Dendritic cell treated with granulocyte-macrophage colony-stimulating factor and Interleukin-4, amounts not matched to agents 40 ng/mL and 50 ng/mL, for 4 days (primary cell): ENCODE measurements at regions not wholly inside any gene's neighbourhood (a gene's known extent, or its start where the extent isn't known, plus 50 kb on each side); places are given as distances from the start of the nearest gene placed in this dataset.

Experiments used
- H3K27ac Mint-ChIP-seq: one replicate; pipeline ENCODE4 v1.8.0; 2022; ENCODE audit warnings: mild to moderate bottlenecking, mixed read lengths
- H3K27me3 Mint-ChIP-seq: one replicate; pipeline ENCODE4 v1.8.0; 2022; ENCODE audit warnings: mild to moderate bottlenecking, mixed read lengths
- H3K36me3 Mint-ChIP-seq: one replicate; pipeline ENCODE4 v1.8.0; 2022; ENCODE audit warnings: low read depth, mixed read lengths
- H3K4me1 Mint-ChIP-seq: one replicate; pipeline ENCODE4 v1.8.0; 2022; ENCODE audit warnings: low read depth, mixed read lengths
- H3K4me3 Mint-ChIP-seq: one replicate; pipeline ENCODE4 v1.8.0; 2022; ENCODE audit warnings: mild to moderate bottlenecking, moderate library complexity, mixed read lengths
- H3K9me3 Mint-ChIP-seq: one replicate; pipeline ENCODE4 v1.8.0; 2022; ENCODE audit warnings: mixed read lengths
- intact Hi-C: fragments of 100-400 bp; cut with micrococcal nuclease; formaldehyde crosslinking; loops from one replicate; pipeline ENCODE4 v1.15.0; 2022

DNA sequence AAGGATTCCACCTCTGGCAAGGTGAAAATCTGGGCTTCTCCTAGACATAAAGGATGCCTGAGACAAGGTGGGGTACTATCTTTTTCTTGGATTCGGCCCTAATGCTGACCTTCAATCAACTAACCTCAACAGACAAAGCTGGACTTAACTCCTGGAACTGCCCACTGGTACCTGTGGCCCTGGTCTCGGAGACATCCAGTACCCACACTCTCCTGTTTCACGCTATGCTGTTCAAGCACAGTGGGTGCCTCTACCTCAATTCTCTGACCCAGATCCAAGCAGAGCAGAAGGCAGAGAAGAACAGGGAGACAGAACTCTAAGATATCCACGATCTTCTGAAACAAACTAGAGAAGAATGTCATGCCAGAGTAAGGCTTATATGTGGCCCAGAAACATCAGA is 189.8 kb upstream of the FOXQ1 start:
- no peak overlapping the region for H3K4me3 Mint-ChIP-seq
- no peaks in the 10 kb centered on the region for H3K9me3 Mint-ChIP-seq
- H3K27me3 Mint-ChIP-seq: peaks cover 1% of the 10 kb centered on the region
- H3K4me1 Mint-ChIP-seq: no peaks in the 10 kb centered on the region
- H3K27ac Mint-ChIP-seq: no peak overlapping the region
- intact Hi-C loops: no loop called here
- no peaks in the 10 kb centered on the region for H3K36me3 Mint-ChIP-seq

DNA sequence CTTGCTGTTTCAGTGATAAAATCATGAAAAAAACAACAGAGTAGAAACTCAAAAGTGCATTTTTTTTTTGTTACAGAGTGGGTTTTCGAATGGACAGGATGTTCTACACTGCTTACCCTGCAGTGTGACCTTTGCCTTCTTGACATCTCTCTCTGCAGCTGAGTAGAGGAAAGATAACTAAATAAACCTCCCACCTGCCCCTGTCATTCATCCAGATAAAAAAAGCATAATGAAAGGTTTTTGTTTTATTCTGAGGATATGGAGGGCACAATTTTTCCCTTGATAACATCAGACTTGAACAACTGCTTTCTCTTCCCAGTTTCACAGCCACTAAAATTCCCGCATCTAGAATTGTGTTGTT is 193.6 kb upstream of the FOXQ1 start:
- H3K4me1 Mint-ChIP-seq: no peaks in the 10 kb centered on the region

DNA sequence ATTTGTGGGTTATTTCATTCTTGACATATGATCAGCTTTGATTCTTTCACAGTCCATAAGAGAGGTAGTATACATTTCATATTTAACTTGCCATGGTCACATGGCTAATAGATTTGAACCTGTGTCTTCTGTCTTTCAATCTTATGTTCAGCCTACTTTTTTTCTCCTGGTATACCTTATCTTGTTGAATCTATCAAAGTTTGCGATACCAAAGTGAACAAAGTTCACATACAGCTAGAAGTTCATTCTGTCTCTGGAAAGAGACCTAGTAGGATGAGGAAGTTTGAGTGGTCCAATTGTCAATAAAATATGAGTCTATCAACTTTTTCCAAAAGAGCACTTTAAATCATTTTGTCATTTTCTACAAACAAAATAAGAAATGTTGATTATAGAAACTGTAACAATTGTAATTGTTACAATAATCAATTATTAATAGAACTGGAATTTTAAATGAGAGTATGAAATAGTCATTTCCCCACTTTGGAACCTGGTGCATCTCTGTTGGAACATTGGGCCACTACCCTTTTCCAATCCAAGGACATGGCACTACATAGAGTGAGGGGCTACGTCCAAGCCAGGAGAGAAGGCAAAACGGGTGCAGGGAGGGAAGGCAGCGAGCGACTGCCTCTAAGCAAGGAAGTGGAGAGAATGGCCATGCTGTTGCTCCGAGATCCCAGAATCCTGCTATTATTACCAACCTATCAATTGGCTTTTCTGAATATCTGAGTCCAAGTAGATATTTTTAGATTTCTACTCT is 194.2 kb upstream of the FOXQ1 start:
- Mint-ChIP-seq H3K36me3 (no peaks in the 10 kb centered on the region), H3K27me3 (no peaks in the 10 kb centered on the region), H3K9me3 (no peaks in the 10 kb centered on the region), H3K27ac (no peak overlapping the region), H3K4me3 (no peak overlapping the region), H3K4me1 (no peaks in the 10 kb centered on the region)
- intact Hi-C loops: no loop called here

More for the DNA sequence above, 193.6 kb upstream of the FOXQ1 start:
- intact Hi-C loops: no loop called here
- Mint-ChIP-seq H3K4me3 (no peak overlapping the region), H3K36me3 (no peaks in the 10 kb centered on the region), H3K27me3 (no peaks in the 10 kb centered on the region), H3K9me3 (no peaks in the 10 kb centered on the region), H3K27ac (no peak overlapping the region)

DNA sequence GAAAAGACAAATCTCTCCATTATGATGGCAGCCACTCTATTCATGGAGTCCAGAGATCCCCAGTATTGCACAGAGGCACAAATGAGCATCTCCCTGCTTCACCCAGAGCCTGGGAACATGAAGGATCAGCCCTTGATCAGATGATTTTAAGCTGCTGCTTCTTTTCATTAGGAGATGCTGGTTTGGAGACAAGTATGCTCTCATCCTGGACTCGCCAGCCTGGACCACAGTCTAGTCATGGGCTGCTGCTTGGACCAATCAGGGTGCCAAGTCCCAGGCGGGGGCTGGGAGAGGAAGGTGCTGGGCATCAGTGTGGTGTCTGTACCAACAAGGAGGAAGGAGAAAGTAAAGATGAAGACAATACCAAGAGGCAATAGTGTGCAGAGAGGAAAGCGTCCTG is 195.7 kb upstream of the FOXQ1 start:
- intact Hi-C loops: no loop called here
- H3K4me1 Mint-ChIP-seq: no peaks in the 10 kb centered on the region
- H3K4me3 Mint-ChIP-seq: no peak overlapping the region
- H3K9me3 Mint-ChIP-seq: no peaks in the 10 kb centered on the region
- H3K36me3 Mint-ChIP-seq: no peaks in the 10 kb centered on the region
- H3K27ac Mint-ChIP-seq: no peak overlapping the region
- no peaks in the 10 kb centered on the region for H3K27me3 Mint-ChIP-seq

DNA sequence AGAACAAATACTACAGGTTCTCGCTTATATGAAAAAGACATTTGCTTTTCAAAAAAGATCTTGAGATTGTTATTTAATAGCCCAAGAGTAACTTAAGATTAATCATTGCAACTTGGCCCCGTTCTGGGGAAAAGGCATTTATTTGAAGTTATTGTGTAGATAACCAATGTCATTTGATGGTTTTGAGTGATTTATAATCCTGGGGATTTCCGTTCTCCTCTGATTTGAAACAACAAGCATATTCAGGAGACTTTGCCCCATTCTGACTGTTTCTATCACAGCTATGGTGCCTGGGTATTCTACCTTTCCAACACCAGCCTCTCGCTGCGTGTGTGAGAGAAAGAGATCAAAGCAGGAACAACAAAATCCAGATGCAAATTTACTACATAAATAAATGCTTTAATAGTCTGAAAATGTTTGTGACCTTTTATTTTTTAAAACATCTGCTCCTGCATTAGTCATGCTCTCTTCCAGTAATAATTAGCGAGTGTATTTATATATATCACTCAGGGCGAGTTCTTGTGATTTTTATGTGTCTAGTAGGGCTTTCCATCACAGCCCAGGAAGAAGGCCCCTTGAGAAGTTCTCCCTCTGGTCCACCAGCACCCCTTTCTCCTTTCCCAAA is 197.9 kb upstream of the FOXQ1 start:
- Mint-ChIP-seq H3K4me3 (no peak overlapping the region), H3K9me3 (no peaks in the 10 kb centered on the region), H3K27ac (no peak overlapping the region), H3K27me3 (no peaks in the 10 kb centered on the region), H3K4me1 (no peaks in the 10 kb centered on the region), H3K36me3 (no peaks in the 10 kb centered on the region)
- intact Hi-C loops: no loop called here

DNA sequence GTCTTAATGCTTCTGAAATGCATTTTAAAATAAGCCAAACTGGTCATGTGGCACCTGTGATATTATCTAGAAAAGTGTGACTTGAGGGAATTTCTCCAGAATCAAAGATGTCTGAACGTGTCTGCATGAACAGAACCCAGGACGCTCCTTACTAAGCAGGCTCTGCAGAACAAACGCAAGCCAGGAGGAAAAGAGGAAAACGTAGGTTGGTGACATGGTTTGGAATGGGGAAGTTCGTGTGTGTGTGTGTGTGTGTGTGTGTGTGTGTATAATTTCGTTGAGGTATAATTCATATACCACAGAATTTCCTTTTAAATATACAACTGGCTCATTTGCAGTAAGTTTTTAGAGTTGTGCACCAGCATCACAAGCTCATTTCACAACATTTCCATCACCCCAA is 200.5 kb upstream of the FOXQ1 start:
- Mint-ChIP-seq H3K4me3 (no peak overlapping the region), H3K27ac (no peak overlapping the region), H3K27me3 (no peaks in the 10 kb centered on the region), H3K36me3 (no peaks in the 10 kb centered on the region), H3K4me1 (no peaks in the 10 kb centered on the region), H3K9me3 (no peaks in the 10 kb centered on the region)
- intact Hi-C loops: no loop called here

DNA sequence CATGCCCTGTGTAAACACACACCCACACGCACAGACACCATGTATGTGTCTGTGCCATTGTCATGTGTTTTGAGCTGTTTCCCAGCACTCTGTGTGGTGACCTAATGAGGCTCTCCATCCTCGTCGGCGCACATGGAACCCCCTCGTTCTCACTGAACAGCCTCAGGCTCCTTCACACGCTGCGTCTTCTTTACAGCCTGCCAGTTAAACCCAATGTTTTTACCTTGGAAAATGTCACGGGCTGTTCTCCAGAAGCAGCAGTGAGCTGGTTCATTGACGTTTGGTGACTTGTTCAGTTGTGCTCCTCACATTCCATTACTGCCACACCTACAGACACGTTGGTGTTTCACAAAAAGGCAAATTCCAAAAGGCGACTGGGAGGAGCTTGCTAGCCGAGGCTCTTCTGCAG is 201.0 kb upstream of the FOXQ1 start:
- Mint-ChIP-seq H3K36me3 (no peaks in the 10 kb centered on the region), H3K4me1 (no peaks in the 10 kb centered on the region), H3K4me3 (no peak overlapping the region), H3K27me3 (no peaks in the 10 kb centered on the region), H3K27ac (no peak overlapping the region), H3K9me3 (no peaks in the 10 kb centered on the region)
- intact Hi-C loops: no loop called here

DNA sequence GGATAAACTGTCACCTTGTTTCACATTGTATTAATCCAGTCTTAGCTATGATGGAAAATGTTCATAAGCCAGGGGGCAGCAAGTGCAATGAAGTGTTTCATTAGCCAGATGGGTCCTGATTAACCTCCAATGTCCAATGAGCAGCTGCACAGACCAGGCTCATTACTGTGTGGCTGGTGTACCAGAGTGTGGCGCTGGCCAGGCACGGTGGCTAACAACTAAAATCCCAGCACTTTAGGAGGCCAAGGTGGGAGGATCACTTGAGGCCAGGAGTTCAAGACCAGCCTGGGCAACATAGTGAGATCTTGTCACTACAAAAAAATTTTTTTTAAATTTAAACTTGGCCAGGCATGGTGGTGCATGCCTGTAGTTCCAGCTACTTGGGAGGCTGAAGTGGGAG is 201.7 kb upstream of the FOXQ1 start:
- no peaks in the 10 kb centered on the region for H3K36me3 Mint-ChIP-seq
- H3K4me1 Mint-ChIP-seq: no peaks in the 10 kb centered on the region
- intact Hi-C loops: no loop called here
- no peak overlapping the region for H3K4me3 Mint-ChIP-seq
- no peak overlapping the region for H3K27ac Mint-ChIP-seq
- no peaks in the 10 kb centered on the region for H3K9me3 Mint-ChIP-seq
- no peaks in the 10 kb centered on the region for H3K27me3 Mint-ChIP-seq

DNA sequence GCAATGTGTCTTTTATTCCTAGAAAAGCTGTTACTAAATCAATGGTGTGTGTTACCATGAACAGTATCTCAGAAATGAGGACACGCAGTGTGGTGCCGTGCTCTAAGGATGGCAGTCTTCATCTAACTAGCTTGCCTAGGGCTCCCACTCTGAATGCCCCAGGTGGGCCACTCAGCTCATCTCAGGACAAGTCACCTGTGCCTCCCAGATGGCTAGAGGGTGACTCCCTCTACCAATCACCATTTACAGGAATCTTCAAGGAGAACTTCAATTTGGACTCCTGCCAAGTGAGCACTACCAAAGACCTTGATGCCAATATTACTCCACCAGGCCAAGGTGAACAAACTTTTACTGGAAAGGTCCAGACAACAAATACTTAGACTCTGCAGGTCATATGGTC is 202.8 kb upstream of the FOXQ1 start:
- H3K9me3 Mint-ChIP-seq: no peaks in the 10 kb centered on the region
- no peaks in the 10 kb centered on the region for H3K36me3 Mint-ChIP-seq
- H3K4me3 Mint-ChIP-seq: no peak overlapping the region
- intact Hi-C loops: no loop called here
- no peaks in the 10 kb centered on the region for H3K4me1 Mint-ChIP-seq
- H3K27me3 Mint-ChIP-seq: no peaks in the 10 kb centered on the region
- H3K27ac Mint-ChIP-seq: no peak overlapping the region

DNA sequence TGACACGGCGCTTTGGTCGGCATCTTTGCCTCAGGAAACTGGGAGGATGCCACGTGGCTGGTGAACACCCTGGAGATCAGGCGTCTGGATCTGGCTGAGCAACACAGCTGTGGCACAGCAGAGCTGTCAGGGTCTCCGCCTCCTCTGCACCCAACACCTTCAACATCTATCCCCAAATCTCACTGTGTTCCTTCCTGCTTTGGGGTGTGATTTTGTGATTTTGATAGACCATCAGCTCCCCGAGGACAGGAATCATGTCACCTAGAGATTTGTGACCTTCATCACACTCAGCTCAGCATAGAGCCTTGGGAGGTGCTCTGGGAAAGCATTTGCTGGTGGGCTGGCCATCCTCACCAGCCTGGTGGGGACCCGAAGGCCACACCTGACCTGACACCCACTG is 203.7 kb upstream of the FOXQ1 start:
- no peak overlapping the region for H3K27ac Mint-ChIP-seq
- no peaks in the 10 kb centered on the region for H3K9me3 Mint-ChIP-seq
- H3K36me3 Mint-ChIP-seq: no peaks in the 10 kb centered on the region
- H3K27me3 Mint-ChIP-seq: no peaks in the 10 kb centered on the region
- no peaks in the 10 kb centered on the region for H3K4me1 Mint-ChIP-seq
- intact Hi-C loops: no loop called here
- no peak overlapping the region for H3K4me3 Mint-ChIP-seq

DNA sequence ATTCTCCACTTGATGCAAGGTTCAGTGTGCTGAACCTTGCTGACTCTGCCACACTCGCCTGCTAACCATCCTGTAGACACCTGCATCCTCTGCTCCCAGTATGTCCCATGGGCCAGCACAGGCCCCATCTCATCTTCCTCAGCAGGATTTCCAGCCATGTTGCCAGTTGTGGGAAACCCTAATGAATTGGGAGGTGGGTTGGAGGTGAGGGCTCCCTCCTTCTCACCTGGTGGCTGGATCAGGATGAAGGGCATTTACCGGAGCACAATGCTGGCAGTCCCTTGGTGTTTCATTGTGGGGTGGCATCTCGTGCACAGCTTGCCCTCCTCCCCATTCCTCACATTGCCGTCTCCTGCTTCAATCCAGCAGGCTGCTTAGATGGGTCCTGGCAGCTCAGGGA is 204.3 kb upstream of the FOXQ1 start:
- Mint-ChIP-seq H3K27me3 (no peaks in the 10 kb centered on the region), H3K27ac (no peak overlapping the region), H3K36me3 (no peaks in the 10 kb centered on the region), H3K9me3 (no peaks in the 10 kb centered on the region), H3K4me3 (no peak overlapping the region), H3K4me1 (no peaks in the 10 kb centered on the region)
- intact Hi-C loops: no loop called here

DNA sequence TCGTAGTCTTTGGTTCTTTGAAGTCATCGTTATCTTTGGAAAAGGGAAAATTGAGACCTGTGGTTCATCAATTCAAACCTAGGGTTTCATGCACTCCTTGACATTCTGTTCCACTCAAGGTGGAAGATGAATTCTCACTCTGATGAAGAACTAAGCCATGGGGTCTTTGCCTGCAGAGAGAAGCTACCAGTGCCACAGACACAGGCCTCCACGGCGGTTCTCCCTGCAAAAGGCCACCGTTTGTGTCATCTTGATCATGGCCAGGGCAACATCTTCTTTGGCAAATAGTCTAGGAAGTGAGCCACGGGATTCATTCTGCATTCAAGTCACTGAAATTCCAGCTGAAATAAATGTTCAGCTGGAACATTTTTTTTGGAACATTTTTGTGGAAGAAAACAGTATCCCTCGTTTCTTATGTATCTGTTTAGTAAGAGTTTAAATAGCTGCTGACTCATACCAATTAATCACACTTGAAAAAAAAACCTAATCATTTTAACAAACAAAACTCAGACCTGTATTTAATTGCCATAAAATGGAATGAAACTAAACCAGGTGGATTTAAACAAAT is 206.0 kb upstream of the FOXQ1 start:
- no peaks in the 10 kb centered on the region for H3K4me1 Mint-ChIP-seq
- no peak overlapping the region for H3K4me3 Mint-ChIP-seq
- intact Hi-C loops: no loop called here
- H3K27me3 Mint-ChIP-seq: peaks cover 2% of the 10 kb centered on the region
- H3K9me3 Mint-ChIP-seq: no peaks in the 10 kb centered on the region
- H3K27ac Mint-ChIP-seq: no peak overlapping the region
- no peaks in the 10 kb centered on the region for H3K36me3 Mint-ChIP-seq

DNA sequence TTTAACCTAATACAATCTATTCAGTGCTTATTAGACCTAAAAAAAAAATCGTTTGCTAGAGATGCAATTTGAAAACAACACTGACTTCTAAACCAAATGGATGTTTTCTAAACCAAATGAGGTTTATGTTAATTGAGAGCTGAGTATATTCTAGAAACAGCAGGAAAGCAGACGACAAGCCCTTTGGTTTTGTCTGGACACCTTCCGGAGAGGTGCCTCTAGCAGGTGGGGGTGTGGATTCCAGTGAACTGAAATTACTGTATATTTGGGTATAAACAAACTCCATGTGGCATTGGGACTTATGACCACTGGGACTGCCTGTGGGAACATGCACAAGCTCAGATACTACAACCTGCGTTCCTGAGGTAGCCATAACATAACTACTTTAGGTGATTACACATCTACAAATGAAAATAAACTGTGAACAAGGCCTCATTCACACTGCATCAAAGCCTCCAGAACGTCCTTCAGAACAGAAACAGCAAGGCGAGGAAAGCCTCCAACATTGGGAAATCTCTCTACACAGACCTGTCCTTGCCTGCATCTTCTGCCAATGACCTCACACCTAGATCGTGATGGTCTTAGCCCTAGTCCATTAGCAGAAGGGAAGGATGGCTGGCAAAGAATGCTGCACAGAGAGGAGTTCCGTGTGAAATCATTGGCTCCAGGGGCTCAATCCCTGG is 206.8 kb upstream of the FOXQ1 start:
- intact Hi-C loops: no loop called here
- H3K4me3 Mint-ChIP-seq: no peak overlapping the region
- H3K36me3 Mint-ChIP-seq: no peaks in the 10 kb centered on the region
- H3K9me3 Mint-ChIP-seq: no peaks in the 10 kb centered on the region
- H3K27me3 Mint-ChIP-seq: peaks cover 2% of the 10 kb centered on the region
- H3K4me1 Mint-ChIP-seq: no peaks in the 10 kb centered on the region
- H3K27ac Mint-ChIP-seq: no peak overlapping the region

DNA sequence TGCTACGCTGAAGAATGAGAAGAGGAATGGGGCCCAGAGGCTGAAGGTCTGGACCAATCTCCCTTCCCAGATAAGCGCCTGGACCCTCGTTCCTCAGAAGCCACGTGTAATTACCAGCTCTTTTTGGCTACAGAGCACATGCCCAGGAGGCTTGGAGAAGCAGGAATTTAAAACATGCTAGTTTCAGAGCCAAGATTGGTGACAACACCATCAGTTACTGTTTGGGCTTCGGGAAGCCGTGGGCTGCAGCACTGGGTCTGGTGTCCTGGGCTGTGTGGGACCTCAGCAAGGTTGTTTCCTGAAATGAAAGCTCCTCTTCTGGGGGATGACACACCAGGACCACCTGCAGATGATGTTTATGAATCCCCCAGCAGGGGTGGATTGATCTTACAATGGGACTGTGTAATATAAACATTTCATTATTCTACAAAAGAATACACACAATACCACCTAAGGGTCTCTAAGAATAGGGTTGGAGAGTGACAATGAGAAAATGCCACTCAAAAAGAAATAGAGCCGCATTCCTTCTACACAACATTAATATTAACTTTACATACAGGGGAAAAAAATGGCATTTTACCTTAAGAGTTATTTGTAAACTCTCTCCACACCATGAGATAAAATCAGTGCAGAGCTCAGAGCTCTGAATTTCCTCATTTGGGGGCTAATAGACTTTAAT is 207.8 kb upstream of the FOXQ1 start:
- no peak overlapping the region for H3K27ac Mint-ChIP-seq
- no peaks in the 10 kb centered on the region for H3K9me3 Mint-ChIP-seq
- no peaks in the 10 kb centered on the region for H3K4me1 Mint-ChIP-seq
- no peaks in the 10 kb centered on the region for H3K36me3 Mint-ChIP-seq
- peaks cover 2% of the 10 kb centered on the region for H3K27me3 Mint-ChIP-seq
- H3K4me3 Mint-ChIP-seq: no peak overlapping the region
- intact Hi-C loops: no loop called here
